HG03378 (cell line): ENCODE measurements at regions not wholly inside any gene's neighbourhood (a gene's known extent, or its start where the extent isn't known, plus 50 kb on each side); places are given as distances from the start of the nearest gene placed in this dataset.

ENCODE experiments used
- ATAC-seq: cut with Tn5 transposase; IDR thresholded peaks from one replicate; pipeline ENCODE4 v1.9.1; 2021; ENCODE audit warnings: mild to moderate bottlenecking, moderate library complexity; ENCODE audit not compliant: unreplicated experiment

DNA sequence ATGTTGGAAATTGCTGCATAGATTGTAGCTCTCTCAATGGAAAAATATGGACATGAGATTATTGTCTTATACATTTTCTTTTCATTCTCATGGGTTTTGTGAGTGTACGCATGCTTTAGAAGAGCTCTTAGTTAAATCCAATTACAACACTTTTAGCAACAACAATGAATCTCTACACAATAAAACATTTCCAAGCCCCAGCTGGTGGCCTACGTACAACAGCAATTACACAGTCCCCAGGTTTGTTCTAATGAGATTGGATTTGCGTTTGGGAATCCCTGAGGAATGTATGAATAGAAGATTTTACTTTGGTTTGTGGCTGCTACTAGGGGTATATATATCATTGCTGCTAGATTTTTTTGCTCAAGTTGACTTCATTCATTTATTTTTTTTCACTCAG is 98.6 kb downstream of the FHDC1 start:
- ATAC-seq: no peak

DNA sequence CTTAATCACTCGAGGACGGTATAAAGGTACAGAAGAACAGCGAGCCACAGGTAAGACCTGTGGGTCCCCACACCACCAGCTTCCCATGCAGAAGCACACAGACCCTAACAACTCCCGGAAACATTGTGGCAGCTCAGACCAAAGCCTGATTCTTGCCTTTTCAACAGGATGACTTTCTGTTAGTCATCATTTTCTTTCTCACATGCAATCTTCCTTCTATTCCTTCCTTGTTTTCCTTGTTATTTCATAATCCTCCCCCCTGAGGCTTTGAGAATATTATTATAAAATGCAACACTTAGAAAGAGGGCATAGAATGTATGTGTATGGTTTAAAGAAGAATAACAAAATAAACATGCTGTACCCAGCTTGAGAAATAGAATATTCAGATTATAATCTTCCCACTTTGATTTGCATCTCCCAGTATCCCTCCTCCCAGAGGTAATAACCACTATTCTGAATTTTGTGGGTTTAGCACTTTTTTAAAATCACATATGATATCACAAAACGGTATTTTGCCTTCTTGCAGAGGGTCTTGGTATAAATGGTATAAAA is 100.9 kb downstream of the FHDC1 start:
- ATAC-seq: no peak

DNA sequence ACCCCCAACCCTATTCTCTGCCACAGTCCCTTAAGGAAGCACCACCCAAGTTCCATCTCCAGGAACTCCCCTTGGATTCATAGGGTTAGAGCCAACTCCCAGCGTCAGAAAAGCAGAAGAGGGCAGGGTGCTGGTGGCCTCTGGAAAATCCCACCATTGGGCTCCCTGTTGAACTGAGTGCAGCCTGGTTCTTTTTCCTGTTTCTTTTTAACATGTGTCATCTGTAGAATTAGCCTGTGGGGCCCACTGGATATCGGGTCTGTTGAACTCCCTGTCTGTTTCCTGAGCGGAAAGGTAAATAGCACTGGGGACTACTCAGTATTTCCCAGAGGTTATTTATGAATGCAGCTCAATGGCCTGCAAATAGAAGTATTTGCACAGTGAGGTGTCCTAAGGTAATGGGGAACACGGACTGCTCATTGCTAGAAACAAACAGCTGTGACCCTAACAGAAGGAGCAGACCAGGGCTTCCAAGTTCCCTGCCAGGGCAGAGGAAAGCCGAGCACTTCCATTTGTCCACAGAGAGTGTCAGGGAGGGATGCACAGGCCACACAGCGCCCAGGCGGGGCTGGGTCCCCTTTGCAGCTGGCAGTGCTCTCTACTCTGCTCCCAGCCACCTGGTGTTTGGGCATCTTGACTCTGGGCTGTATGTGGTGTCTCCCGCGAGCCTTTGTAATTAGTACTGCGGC is 102.6 kb downstream of the FHDC1 start:
- ATAC-seq: no peak

DNA sequence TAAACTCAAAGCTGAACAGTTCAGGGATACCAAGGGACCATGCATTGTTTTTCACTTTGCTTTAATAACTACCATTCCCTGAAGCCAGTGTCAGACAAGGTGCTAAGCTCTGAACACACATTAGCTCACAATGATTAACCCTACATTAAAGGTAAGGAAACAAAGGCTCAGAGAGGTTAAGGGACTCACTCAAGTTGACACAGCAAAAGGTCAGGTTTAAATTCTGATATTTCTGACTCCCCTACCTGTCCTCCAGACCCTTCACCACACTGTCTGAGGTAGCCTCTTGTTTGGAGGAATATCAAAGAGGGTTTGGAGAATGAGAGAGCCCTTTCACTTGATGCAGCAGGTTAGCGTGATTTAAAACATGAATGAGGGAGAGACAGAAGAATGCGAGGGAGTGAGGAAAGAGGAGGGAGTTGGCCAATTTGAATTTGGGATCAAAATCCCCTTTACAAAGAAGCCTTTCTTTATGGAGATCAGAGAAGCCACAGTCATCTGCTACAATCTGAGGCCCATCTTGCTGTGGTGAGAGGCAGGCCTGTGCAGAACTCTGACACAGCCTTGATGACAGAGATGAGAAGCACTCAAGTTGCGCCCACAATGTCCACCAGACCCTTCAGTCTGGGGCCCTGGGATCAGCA is 103.5 kb downstream of the FHDC1 start:
- no peak for ATAC-seq

DNA sequence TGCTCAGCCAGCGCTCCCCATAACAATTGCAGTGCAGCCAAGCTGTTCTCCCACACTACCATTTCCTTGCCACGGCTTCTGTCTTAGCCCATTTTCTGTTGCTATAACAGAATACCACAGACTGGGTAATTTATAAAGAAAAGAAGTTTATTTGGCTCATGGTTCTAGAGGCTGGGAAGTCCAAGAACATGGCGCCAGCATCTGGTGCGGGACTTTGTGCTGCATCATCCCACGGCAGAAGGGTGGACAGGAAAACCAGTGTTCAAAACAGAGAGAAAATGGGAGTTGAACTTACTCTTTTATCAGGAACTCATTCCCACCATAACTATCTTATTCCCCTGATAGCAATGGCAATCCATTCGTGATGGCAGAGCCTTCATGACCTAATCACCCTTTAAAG is 104.6 kb downstream of the FHDC1 start:
- ATAC-seq: no peak

DNA sequence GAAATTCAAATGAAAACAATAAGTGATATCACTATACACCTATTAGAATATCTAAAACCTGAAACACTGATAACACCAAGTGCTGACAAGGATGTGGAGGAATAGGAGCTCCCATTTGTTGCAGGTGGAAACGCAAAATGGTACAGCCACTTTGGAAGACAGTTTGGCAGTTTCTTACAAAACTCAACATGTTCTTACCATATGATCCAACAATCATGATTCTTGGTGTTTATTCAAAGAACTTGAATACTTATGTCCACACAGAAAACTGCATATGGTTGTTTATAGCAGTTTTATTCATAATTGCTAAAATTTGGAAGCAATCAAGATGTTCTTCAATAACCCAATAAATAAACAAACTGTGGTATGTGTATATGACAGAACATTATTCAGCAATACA is 107.9 kb downstream of the FHDC1 start:
- ATAC-seq: no peak

DNA sequence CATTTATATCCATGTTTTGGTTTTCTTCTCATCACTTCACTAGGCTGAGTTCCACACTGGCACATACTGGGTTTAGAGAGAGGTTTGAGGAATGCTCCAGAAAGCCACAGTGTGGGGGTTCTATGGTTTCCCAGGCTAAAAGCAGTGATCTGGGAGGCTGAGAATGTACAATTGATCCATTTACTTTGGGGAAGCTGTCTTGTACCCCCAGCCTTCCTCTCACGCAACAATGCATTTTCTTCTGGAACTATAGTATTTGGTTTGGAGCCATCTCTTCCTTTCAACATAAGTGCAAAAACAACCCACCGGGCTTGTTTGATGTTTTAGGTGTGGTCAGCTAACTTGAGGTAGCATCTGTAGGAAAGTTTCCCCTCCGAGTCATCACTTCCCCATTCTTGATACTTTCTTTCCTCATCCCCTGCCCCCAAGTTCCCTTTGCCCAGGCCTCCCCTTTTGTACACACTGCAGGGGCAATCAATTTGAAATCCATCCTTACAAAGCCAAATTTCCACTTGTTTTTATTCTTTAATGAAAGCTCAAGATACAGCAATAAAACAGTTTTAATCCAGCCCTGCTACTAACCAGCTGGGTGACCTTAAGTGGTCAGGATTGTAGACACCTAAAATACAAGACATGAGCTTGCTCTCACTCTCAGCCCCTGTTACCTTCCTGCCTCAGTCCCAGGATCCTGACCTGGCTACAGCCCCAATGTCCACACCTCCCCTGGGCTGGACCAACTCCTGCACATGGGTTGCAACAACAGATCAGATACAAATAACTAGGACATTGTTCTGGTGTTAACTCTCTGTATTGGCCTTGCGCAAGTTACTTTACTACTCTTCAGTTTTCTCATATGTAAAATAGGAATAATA is 109.2 kb downstream of the FHDC1 start:
- ATAC-seq: no peak

DNA sequence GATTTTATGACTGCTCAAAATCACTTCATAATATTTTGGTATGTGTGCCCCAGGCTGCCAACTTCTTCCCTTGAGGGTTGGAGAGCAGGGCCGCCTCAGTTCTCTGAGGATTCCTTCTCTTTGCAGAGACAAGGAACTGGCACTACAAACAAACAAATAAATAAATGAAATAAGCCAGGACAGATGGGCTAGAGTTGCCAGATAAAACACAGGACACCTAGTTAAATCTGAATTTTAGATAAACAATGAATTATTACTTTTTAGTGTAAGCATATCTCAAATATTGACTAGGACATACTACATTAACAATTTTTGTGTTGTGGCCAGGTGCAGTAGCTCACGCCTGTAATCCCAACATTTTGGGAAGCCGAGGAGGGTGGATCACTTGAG is 122.5 kb downstream of the FHDC1 start:
- ATAC-seq: no peak

DNA sequence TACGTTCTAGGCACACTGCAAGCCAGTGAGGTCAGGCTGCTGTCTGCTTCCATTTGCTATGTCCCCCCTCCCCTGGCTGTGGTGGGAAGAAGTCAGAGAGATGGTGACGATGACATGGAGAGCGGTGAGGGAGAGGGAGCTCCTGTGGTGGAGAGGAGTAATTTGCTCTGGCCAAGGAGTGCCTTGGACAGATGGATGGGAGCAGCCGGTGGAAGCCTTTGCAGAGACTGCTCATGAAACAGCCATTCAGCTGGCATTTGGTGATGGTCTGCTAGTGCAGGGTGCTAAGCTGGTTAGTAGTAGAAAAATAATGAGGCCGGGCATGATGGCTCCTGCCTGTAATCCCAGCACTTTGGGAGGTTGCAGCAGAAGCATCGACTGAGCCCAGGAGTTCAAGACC is 124.1 kb downstream of the FHDC1 start:
- no peak for ATAC-seq

DNA sequence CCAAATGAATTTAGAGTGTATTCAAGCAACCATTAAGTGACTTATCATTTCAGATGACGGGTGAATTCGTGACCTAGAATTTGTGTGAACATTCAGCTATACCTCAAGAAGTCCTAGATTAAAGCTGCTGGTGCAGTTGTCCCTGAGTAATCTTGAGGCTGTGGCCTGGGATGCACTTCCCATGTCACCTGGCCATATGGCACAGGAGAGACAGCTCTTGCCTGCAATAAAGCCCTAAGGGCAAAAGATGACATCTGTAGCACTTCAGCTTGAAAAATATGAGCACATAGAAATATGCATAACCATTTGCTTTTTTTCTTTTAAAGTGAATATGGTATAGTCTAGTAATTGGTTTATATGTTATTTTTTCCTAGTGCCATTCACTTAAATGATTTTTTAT is 125.8 kb downstream of the FHDC1 start:
- no peak for ATAC-seq

DNA sequence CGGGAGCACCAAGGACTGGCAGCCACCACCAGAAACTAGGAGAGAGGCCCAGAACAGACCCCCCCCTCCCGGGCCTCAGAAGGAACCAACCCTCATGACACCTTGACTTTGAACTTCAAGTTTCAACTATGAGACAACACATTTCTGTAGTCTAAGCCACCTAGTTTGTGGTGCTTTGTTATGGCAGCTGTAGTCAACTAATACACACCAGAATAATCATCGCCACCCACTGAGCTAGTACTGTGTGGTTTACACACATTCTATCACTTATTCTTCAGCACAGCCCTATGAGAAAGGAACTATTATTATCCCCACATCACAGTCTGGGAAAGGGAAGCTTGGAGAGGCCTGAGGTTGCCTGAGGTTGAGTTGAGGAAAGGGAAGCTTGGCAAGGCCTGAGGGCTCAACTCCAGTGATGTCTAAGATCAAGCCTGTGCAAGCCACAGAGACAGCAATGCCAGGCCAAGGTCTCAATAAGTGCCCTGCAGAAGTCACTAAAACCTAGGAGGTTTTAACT is 126.6 kb downstream of the FHDC1 start:
- no peak for ATAC-seq

DNA sequence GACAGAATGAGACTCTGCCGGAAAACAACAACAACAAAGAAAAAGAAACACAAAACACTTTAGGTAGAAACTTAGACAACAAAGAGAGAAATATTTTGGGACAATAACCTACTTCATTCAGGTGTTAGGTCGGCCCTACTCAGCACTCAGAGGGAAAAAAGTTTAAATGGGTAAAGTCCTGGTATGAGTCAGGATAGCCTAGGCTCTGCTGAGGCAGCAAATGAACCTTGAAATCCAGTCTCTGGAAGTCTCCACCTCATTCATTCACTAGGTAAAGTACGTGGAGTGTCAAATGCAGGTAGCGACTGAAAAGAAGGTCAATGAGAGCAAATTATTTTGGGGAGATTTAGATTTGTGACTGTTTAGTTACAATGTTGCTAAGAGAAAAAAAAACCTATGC is 127.4 kb downstream of the FHDC1 start:
- ATAC-seq: no peak

DNA sequence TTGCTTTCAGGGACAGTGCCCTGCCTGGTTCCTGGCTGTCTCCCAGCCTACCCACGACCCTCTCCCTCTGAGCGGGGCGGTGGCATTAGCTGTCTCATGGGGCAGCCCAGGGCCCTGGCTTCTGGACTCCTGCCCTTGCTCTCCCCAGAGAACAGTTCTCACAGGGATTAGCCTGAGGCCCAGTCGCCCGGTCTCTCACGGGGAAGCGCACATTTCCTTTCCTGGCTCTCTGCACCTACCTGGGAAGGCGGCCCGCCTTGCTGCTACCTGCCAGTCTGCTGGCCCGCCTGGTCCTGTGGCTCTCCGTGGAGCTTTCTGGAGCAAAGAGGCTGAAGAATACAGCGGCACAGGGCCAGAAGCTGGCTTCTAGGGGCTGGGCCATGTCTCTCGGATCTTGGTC is 128.4 kb downstream of the FHDC1 start:
- no peak for ATAC-seq

DNA sequence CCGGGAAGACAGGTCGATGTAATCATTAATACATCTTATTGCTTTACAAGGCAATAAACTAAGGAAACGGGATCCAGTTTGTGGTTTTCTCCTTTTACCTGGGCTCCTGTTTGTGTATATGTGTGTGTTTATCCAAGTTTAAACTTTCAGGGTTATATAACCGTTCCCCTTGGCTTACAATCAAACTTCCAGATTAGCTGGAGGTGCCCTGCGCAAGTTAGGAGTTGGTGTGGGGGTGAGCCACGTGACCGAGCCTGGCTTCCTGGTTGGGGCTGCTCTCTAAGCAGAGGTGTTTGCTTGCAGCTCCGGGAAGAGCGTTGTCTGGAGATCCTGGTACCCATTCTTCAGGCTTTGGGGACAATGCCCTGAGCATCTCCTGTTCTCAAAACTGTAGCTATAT is 129.2 kb downstream of the FHDC1 start:
- ATAC-seq: no peak

DNA sequence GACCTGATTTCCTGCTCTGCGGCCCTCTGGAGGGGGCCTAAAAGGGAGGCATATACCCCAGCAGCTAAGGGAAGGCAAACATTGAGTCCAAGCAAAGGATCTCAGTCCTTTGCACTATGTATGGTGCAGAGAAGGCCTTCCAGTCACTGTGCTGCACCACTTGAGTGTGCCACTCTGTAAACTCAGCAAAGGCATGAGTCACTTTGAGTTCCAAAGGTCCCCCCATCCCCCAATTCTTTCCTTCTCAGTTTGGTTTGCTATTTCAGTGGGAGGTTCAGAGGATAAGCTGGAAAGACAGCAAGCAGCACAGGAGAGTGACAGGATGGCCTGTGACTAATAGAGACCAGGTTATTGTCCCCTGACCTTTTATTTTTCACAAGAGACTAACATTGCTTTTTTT is 131.3 kb downstream of the FHDC1 start:
- ATAC-seq: no peak

DNA sequence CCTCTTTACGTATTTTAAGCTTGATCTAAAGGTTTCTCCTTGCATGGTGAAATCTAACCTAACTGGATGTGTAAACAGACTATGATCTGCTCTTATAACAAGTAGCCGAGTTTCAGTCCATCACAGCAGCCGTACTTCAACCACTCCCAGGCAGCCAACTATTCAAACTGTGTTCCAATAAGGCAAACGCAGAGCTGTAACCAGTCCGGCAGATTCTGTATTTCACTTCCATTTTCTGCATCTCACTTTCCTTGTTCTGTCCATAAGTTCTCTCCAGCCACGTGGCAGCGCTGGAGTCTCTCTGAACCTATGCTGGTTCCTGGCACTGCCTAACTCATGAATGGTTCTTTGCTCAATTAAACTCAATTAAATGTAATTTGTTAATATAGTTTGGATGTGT is 132.6 kb downstream of the FHDC1 start:
- ATAC-seq: no peak

DNA sequence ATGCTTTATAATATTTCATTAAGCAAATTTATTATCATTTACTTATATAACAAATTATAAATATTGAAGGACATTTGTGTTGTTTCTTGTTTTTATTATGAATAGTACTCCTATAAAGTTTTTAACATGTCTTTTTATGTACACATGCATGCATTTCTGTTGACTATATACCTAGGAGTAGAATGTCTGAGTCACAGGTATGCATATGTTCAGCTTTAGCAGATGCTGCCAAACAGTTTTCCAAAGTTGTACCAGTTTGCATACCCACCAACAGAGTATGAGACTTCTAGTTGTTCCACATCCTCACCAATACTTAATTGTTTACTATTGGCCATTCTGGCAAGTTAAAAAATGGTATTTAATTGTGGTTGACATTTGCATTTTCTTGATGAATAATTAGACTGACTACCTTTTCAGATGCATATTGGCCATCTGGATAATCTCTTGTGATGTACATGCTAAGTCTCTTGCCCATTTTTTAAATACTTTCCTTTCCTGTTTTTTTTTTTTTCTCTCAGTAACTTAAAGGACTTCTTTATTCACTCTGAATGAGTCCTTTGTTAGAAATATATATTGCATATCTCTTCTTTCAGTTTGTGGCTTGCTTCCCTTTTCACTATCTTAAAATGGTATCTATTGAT is 132.2 kb upstream of the TRIM2 start:
- no peak for ATAC-seq

DNA sequence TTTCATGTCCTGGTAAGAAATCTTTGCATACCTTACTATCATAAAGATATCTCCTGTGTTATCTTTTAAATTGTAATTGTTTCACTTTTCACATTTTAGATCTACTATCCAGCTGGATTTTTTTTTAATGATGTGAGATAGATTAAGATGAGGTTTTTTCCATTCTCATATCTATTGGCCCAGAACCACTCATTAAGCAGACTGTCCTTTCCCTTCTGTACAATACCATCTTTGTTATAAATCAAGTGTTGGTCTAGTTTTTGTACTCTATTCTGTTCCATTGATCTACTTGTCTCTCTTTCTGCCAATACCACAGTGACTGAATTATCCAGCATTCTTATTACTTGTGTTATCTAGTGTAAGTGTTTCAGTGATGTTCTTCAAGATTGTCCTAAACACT is 131.6 kb upstream of the TRIM2 start:
- no peak for ATAC-seq

DNA sequence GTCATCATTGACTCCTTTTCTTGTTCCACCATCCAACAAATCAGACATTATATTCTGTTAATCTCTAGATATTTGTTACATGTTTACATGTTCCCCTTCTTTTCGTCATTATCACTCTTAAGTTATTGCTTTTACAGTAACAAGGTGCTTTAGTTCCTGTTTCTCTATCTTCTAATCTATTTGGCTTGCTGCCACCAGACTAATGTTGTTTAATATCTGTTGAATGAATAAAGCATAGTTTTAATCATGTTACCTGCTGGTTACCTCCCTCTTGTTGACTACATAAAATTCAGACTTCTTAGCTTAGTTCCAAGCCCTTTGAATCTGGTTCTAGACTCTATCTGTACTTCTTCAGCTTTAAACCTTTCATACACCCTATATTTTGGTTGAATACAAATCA is 129.8 kb upstream of the TRIM2 start:
- no peak for ATAC-seq

DNA sequence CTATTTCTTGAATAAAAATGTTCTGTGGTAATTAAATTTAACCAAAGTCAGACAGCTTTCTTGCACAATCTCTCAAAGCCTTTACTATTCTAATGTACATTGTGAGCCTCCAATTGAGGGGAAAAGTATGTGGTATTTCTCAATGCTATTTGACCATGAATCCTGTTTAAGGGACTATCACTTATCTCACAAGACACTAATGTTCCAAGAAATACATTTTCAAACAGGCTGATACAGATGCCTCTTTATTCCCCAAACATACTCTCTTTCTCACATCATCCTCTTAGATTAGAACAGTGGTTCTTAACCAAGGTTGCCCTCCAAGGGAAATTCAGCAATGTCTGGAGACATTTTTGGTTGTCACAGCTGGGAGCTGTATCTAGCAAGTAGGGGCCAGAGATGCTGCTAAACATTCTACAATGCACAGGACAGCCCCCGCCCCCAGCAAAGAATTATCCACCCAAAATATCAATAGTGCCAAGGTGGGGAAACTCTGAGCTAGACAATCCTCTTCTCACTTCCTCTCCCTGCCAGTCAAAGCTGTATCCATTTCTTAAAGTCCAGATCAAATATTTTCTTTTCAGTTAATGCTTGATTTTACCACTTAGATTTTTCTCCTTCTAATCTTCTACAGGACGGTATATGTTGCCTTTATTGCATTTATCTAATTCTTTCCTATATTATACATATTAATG is 129.2 kb upstream of the TRIM2 start:
- no peak for ATAC-seq
